IMR-90 (cell line): ENCODE measurements at regions not wholly inside any gene's neighbourhood (a gene's known extent, or its start where the extent isn't known, plus 50 kb on each side); places are given as distances from the start of the nearest gene placed in this dataset.

Experiments used
- ATAC-seq: fragments of 200-7000 bp; cut with Tn5 transposase; 2 replicates; pipeline ENCODE4 v1.9.1; 2020; ENCODE audit warnings: low read depth, mild to moderate bottlenecking, moderate library complexity
- BruUV-seq: library from RNA; stranded (reverse); fragments of 400-500 nt; replicated peaks from 2 replicates; lab custom pipeline; 2021; lab: Mats Ljungman, UMichigan
- CTCF ChIA-PET: fragments of 300-600 bp; formaldehyde crosslinking; extraction: SDS; loops from one replicate; lab custom pipeline; 2021; ENCODE audit warnings: antibody characterized with exemption; lab: Yijun Ruan, JAX
- POLR2A ChIA-PET: fragments of 300-600 bp; sonication (Branson Sonifier 250); formaldehyde crosslinking; loops from one replicate; lab custom pipeline; 2022; ENCODE audit warnings: antibody characterized with exemption; ENCODE audit not compliant: unreplicated experiment; lab: Charles Lee
- DNase-seq: peaks from one replicate; pipeline ENCODE4 v3.0.0; 2013
- H2AFZ ChIP-seq: replicated peaks from 2 replicates; pipeline ENCODE3; 2013; ENCODE audit warnings: low read length, mild to moderate bottlenecking; ENCODE audit not compliant: poor library complexity
- H2AK5ac ChIP-seq: 2 replicates; pipeline ENCODE4 v1.6.1; 2013; ENCODE audit warnings: low read depth, low read length, inconsistent platforms
- H2AK9ac ChIP-seq: replicated peaks from 2 replicates; pipeline ENCODE3; 2013; ENCODE audit warnings: mild to moderate bottlenecking, low read depth, low read length, moderate library complexity; ENCODE audit not compliant: poor library complexity
- H2BK120ac ChIP-seq: 2 replicates; pipeline ENCODE4 v1.6.1; 2013; ENCODE audit warnings: low read depth, low read length, inconsistent platforms
- H2BK15ac ChIP-seq: 3 replicates; pipeline ENCODE4 v1.6.1; 2013; ENCODE audit warnings: low read depth, low read length, inconsistent platforms
- H2BK20ac ChIP-seq: 2 replicates; pipeline ENCODE4 v1.6.1; 2013; ENCODE audit warnings: low read depth, mild to moderate bottlenecking, inconsistent platforms, low read length, moderate library complexity
- H2BK5ac ChIP-seq: 2 replicates; pipeline ENCODE4 v1.6.1; 2013; ENCODE audit warnings: mild to moderate bottlenecking, low read depth, low read length, inconsistent platforms; ENCODE audit not compliant: poor library complexity, severe bottlenecking
- H3K14ac ChIP-seq: replicated peaks from 2 replicates; pipeline ENCODE4 v1.6.1; 2013; ENCODE audit warnings: low read depth, low read length, inconsistent platforms
- H3K18ac ChIP-seq: 2 replicates; pipeline ENCODE4 v1.6.1; 2013; ENCODE audit warnings: low read depth, low read length, control low read depth
- H3K23ac ChIP-seq: 2 replicates; pipeline ENCODE4 v1.6.1; 2013; ENCODE audit warnings: low read depth, low read length, inconsistent platforms
- H3K27ac ChIP-seq: 2 replicates; pipeline ENCODE4 v1.5.1; 2013; ENCODE audit warnings: mild to moderate bottlenecking, control low read depth, low read length; ENCODE audit not compliant: insufficient read depth
- H3K27me3 ChIP-seq: 2 replicates; pipeline ENCODE4 v1.6.1; 2013; ENCODE audit warnings: low read length; ENCODE audit not compliant: control insufficient read depth, insufficient read depth
- H3K36me3 ChIP-seq: 2 replicates; pipeline ENCODE4 v1.6.1; 2013; ENCODE audit warnings: low read length, mixed read lengths; ENCODE audit not compliant: control insufficient read depth, insufficient read depth
- H3K4ac ChIP-seq: 2 replicates; pipeline ENCODE4 v1.6.1; 2013; ENCODE audit warnings: low read depth, low read length, inconsistent platforms
- H3K4me1 ChIP-seq: 2 replicates; pipeline ENCODE4 v1.6.1; 2013; ENCODE audit warnings: low read length, mixed read lengths; ENCODE audit not compliant: control insufficient read depth, insufficient read depth
- H3K4me2 ChIP-seq: 2 replicates; pipeline ENCODE4 v1.6.1; 2013; ENCODE audit warnings: low read depth, mild to moderate bottlenecking, control low read depth, low read length, moderate library complexity
- H3K4me3 ChIP-seq: 2 replicates; pipeline ENCODE4 v1.5.1; 2013; ENCODE audit warnings: low read depth, mild to moderate bottlenecking, control low read depth, low read length, moderate library complexity; ENCODE audit not compliant: insufficient read depth
- H3K56ac ChIP-seq: 2 replicates; pipeline ENCODE4 v1.6.1; 2013; ENCODE audit warnings: low read length, inconsistent platforms; ENCODE audit not compliant: insufficient read depth; ENCODE audit errors: extremely low read depth
- H3K79me1 ChIP-seq, 2 experiments: 2 replicates each; pipeline ENCODE4 v1.6.1; 2013; ENCODE audit warnings: low read length in 2 of 2, inconsistent platforms in 1 of 2, low read depth in 1 of 2
- H3K9ac ChIP-seq: 2 replicates; pipeline ENCODE4 v1.6.1; 2013; ENCODE audit warnings: low read depth, low read length, control low read depth
- H3K9me1 ChIP-seq: 2 replicates; pipeline ENCODE4 v1.6.1; 2013; ENCODE audit warnings: low read length, inconsistent platforms; ENCODE audit not compliant: insufficient read depth
- H3K9me3 ChIP-seq: 2 replicates; pipeline ENCODE4 v1.6.1; 2013; ENCODE audit warnings: low read length; ENCODE audit not compliant: control insufficient read depth, insufficient read depth
- H4K20me1 ChIP-seq: 2 replicates; pipeline ENCODE4 v1.6.1; 2013; ENCODE audit warnings: low read length, inconsistent platforms; ENCODE audit not compliant: insufficient read depth
- H4K5ac ChIP-seq: 2 replicates; pipeline ENCODE4 v1.6.1; 2013; ENCODE audit warnings: mild to moderate bottlenecking, low read depth, low read length, control low read depth
- H4K8ac ChIP-seq, 2 experiments: 2 replicates each; pipeline ENCODE4 v1.6.1; 2013; ENCODE audit warnings: low read depth in 2 of 2, low read length in 2 of 2, control low read depth in 1 of 2, inconsistent platforms in 1 of 2
- H4K91ac ChIP-seq: 2 replicates; pipeline ENCODE4 v1.6.1; 2013; ENCODE audit warnings: low read depth, low read length, inconsistent platforms; ENCODE audit not compliant: insufficient read depth
- BHLHE40 ChIP-seq: fragments of 150-350 bp; IDR thresholded peaks from 2 replicates; pipeline ENCODE4 v1.6.1; 2016; ENCODE audit warnings: mild to moderate bottlenecking, low read depth, low read length
- CEBPB ChIP-seq: IDR thresholded peaks from 2 replicates; pipeline ENCODE4 v1.6.1; 2012; ENCODE audit warnings: low read depth, low read length, improper control_type of control experiment
- CHD1 ChIP-seq: IDR thresholded peaks from 2 replicates; pipeline ENCODE4 v1.6.1; 2012; ENCODE audit warnings: low read depth, low read length, improper control_type of control experiment
- FOS ChIP-seq: fragments of 150-350 bp; IDR thresholded peaks from 2 replicates; pipeline ENCODE4 v1.6.1; 2016; ENCODE audit warnings: low read depth, low read length
- MAFK ChIP-seq: IDR thresholded peaks from 2 replicates; pipeline ENCODE4 v1.6.1; 2012; ENCODE audit warnings: low read depth, low read length, improper control_type of control experiment
- MAZ ChIP-seq: IDR thresholded peaks from 2 replicates; pipeline ENCODE4 v1.6.1; 2012; ENCODE audit warnings: low read depth, mild to moderate bottlenecking, low read length, improper control_type of control experiment, moderate library complexity, borderline replicate concordance
- MXI1 ChIP-seq: IDR thresholded peaks from 2 replicates; pipeline ENCODE4 v1.6.1; 2012; ENCODE audit warnings: low read depth, mild to moderate bottlenecking, low read length, moderate library complexity, borderline replicate concordance
- NFE2L2 ChIP-seq: fragments of 150-350 bp; IDR thresholded peaks from 2 replicates; pipeline ENCODE4 v1.6.1; 2016; ENCODE audit warnings: low read depth, mild to moderate bottlenecking, low read length
- POLR2A ChIP-seq: IDR thresholded peaks from 2 replicates; pipeline ENCODE4 v1.6.1; 2012; ENCODE audit warnings: mild to moderate bottlenecking, low read depth, low read length
- RAD21 ChIP-seq: IDR thresholded peaks from 2 replicates; pipeline ENCODE4 v1.6.1; 2012; ENCODE audit warnings: low read length, improper control_type of control experiment
- RCOR1 ChIP-seq: IDR thresholded peaks from 2 replicates; pipeline ENCODE4 v1.6.1; 2012; ENCODE audit warnings: mild to moderate bottlenecking, low read length, improper control_type of control experiment; ENCODE audit not compliant: insufficient replicate concordance
- RFX5 ChIP-seq: IDR thresholded peaks from 2 replicates; pipeline ENCODE4 v1.8.0; 2012; ENCODE audit warnings: low read depth, mild to moderate bottlenecking, low read length, moderate library complexity
- SMC3 ChIP-seq: fragments of 150-350 bp; IDR thresholded peaks from 2 replicates; pipeline ENCODE4 v1.6.1; 2016; ENCODE audit warnings: low read depth, mild to moderate bottlenecking, antibody characterized with exemption, low read length, moderate library complexity
- WGBS, 2 experiments: methylation state at CpG; one replicate each; pipeline versions ENCODE4 v1.1.5 to v1.1.7; 2013; ENCODE audit warnings: missing lambda C conversion rate in 2 of 2; ENCODE audit not compliant: insufficient read length in 1 of 2; ENCODE audit errors: extremely low coverage in 2 of 2; 5-methylcytosine and 5-hydroxymethylcytosine counted together
- dilution Hi-C: fragments of 300-500 bp; cut with HindIII; formaldehyde crosslinking; loops from one replicate; pipeline ENCODE4 v1.14.3; 2018; ENCODE audit warnings: low sequenced_read_pairs; ENCODE audit not compliant: unreplicated experiment
- in situ Hi-C: fragments of 300-500 bp; cut with MboI; formaldehyde crosslinking; loops from 3 replicates; pipeline ENCODE4 v1.14.3; 2019; ENCODE audit warnings: low sequenced_read_pairs, inconsistent platforms, mixed read lengths
- intact Hi-C: fragments of 100-400 bp; cut with micrococcal nuclease; formaldehyde crosslinking; loops from 2 replicates; pipeline ENCODE4 v1.10.0; 2022
- TF ChIP-seq, protein P1 (sequence below): conservative IDR thresholded peaks from 2 replicates; pipeline ENCODE4 v1.5.1; 2012; ENCODE audit warnings: mild to moderate bottlenecking, low read depth, low read length, improper control_type of control experiment
- TF ChIP-seq, protein P2 (sequence below): fragments of 150-350 bp; IDR thresholded peaks from 2 replicates; pipeline ENCODE4 v1.6.1; 2016; ENCODE audit warnings: low read depth, mild to moderate bottlenecking, low read length, moderate library complexity, borderline replicate concordance

- WGBS, 2 experiments = 75% methylated on average over 7 of the region's 12 CpGs; no CpG with 5 or more reads in 1 of the 2 experiments
- H3K9me1 ChIP-seq = no peaks in the 10 kb centered on the region; the same call in 1 of the 2 replicates
- no peaks in the 10 kb centered on the region for H4K20me1 ChIP-seq
- H3K27me3 ChIP-seq = peaks cover 17% of the 10 kb centered on the region
- DNase-seq (no peak), ATAC-seq (no peak)
- dilution Hi-C loops (no loop called here), in situ Hi-C loops (no loop called here), intact Hi-C loops (no loop called here)
- peaks cover 2% of the 10 kb centered on the region; the same call in 1 of the 2 replicates for H3K4me1 ChIP-seq
- no peak overlapping the region for H4K8ac ChIP-seq
- H2AK5ac ChIP-seq = no peak overlapping the region
- H3K36me3 ChIP-seq = no peaks in the 10 kb centered on the region
- H3K56ac ChIP-seq = no peak overlapping the region
- BruUV-seq = no TSS peak
- no peaks in the 10 kb centered on the region for H3K79me1 ChIP-seq
- H2BK20ac ChIP-seq = no peak overlapping the region
- ChIA-PET CTCF (interaction anchor here (0.7 kb wide), 1 partner anchor 52 kb away, joined by 8 read pairs; no protein-coding TSS in a partner anchor), POLR2A (no interaction called here)
- no peak overlapping the region for H2BK120ac ChIP-seq
- H2BK5ac ChIP-seq = no peak overlapping the region
- peaks cover 2% of the 10 kb centered on the region; the same call in 1 of the 2 replicates for H3K9me3 ChIP-seq
- no peak overlapping the region for H3K4me3 ChIP-seq
- no peak overlapping the region for H2AK9ac ChIP-seq
- H2AFZ ChIP-seq = no peak overlapping the region
- H2BK15ac ChIP-seq = no peak overlapping the region
- no peak overlapping the region for H3K9ac ChIP-seq
- H3K14ac ChIP-seq = no peak overlapping the region
- no peak overlapping the region for H3K4me2 ChIP-seq
- no peak overlapping the region for H4K91ac ChIP-seq
- H3K23ac ChIP-seq = no peak overlapping the region
- H3K4ac ChIP-seq = no peak overlapping the region
- no peak overlapping the region for H3K27ac ChIP-seq
- H3K18ac ChIP-seq = no peak overlapping the region
- no peak overlapping the region for H4K5ac ChIP-seq
- TF ChIP-seq RFX5 = no peak
- TF ChIP-seq RCOR1 = no peak
- no peak for TF ChIP-seq SMC3
- TF ChIP-seq CHD1 = no peak
- TF ChIP-seq, protein P1, sequence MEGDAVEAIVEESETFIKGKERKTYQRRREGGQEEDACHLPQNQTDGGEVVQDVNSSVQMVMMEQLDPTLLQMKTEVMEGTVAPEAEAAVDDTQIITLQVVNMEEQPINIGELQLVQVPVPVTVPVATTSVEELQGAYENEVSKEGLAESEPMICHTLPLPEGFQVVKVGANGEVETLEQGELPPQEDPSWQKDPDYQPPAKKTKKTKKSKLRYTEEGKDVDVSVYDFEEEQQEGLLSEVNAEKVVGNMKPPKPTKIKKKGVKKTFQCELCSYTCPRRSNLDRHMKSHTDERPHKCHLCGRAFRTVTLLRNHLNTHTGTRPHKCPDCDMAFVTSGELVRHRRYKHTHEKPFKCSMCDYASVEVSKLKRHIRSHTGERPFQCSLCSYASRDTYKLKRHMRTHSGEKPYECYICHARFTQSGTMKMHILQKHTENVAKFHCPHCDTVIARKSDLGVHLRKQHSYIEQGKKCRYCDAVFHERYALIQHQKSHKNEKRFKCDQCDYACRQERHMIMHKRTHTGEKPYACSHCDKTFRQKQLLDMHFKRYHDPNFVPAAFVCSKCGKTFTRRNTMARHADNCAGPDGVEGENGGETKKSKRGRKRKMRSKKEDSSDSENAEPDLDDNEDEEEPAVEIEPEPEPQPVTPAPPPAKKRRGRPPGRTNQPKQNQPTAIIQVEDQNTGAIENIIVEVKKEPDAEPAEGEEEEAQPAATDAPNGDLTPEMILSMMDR = no peak
- TF ChIP-seq, protein P2, sequence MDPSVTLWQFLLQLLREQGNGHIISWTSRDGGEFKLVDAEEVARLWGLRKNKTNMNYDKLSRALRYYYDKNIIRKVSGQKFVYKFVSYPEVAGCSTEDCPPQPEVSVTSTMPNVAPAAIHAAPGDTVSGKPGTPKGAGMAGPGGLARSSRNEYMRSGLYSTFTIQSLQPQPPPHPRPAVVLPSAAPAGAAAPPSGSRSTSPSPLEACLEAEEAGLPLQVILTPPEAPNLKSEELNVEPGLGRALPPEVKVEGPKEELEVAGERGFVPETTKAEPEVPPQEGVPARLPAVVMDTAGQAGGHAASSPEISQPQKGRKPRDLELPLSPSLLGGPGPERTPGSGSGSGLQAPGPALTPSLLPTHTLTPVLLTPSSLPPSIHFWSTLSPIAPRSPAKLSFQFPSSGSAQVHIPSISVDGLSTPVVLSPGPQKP = no peak
- no peak for TF ChIP-seq MAFK
- no peak for TF ChIP-seq POLR2A
- no peak for TF ChIP-seq NFE2L2
- no peak for TF ChIP-seq CEBPB
- no peak for TF ChIP-seq MAZ
- no peak for TF ChIP-seq MXI1
- TF ChIP-seq BHLHE40 = no peak
- TF ChIP-seq RAD21 = no peak
- TF ChIP-seq FOS = no peak
Observed at GRCh38 chr6:2492686-2493523, 247.5 kb upstream of the GMDS start.
